Fibroblast of lung (primary cell): ENCODE measurements at regions not wholly inside any gene's neighbourhood (a gene's known extent, or its start where the extent isn't known, plus 50 kb on each side); places are given as distances from the start of the nearest gene placed in this dataset.

ENCODE experiments used
- DNase-seq, 2 donors: peaks; one replicate each; pipeline versions ENCODE4 v3.0.0 to v3.0.0-alpha.2; 2010; ENCODE audit warnings: low read depth in 2 of 2
- H2AFZ ChIP-seq: 2 replicates; pipeline ENCODE4 v1.5.1; 2012; ENCODE audit warnings: low read length, control low read depth, inconsistent platforms
- H3K27ac ChIP-seq: 2 replicates; pipeline ENCODE4 v1.5.1; 2011; ENCODE audit warnings: low read length, control low read depth; ENCODE audit not compliant: insufficient read depth
- H3K27me3 ChIP-seq: 2 replicates; pipeline ENCODE4 v1.5.1; 2011; ENCODE audit warnings: mild to moderate bottlenecking, low read length; ENCODE audit not compliant: control insufficient read depth, insufficient read depth
- H3K36me3 ChIP-seq: 2 replicates; pipeline ENCODE4 v1.5.1; 2011; ENCODE audit warnings: low read length; ENCODE audit not compliant: control insufficient read depth, insufficient read depth
- H3K4me1 ChIP-seq: 2 replicates; pipeline ENCODE4 v1.5.1; 2011; ENCODE audit warnings: low read length; ENCODE audit not compliant: control insufficient read depth, insufficient read depth; ENCODE audit errors: extremely low read depth
- H3K4me2 ChIP-seq: 2 replicates; pipeline ENCODE4 v1.5.1; 2011; ENCODE audit warnings: low read length, control low read depth; ENCODE audit not compliant: insufficient read depth; ENCODE audit errors: extremely low read depth
- H3K4me3 ChIP-seq, 4 experiments: fragments of 200-600 bp in 1 of 4; sonication (generic) in 1 of 4; replicated peaks in 1 of 4; 2 replicates each; pipeline ENCODE4 v1.5.1; 2011 to 2016; ENCODE audit warnings: low read length in 4 of 4, low read depth in 3 of 4, mild to moderate bottlenecking in 3 of 4, control low read depth in 2 of 4, inconsistent platforms in 1 of 4, mixed read lengths in 1 of 4; ENCODE audit not compliant: insufficient read depth in 1 of 4; ENCODE audit errors: control extremely low read depth in 1 of 4
- H3K79me2 ChIP-seq: 2 replicates; pipeline ENCODE4 v1.5.1; 2012; ENCODE audit warnings: mild to moderate bottlenecking, low read length, inconsistent platforms; ENCODE audit not compliant: control insufficient read depth, insufficient read depth
- H3K9ac ChIP-seq: 2 replicates; pipeline ENCODE4 v1.5.1; 2011; ENCODE audit warnings: mild to moderate bottlenecking, low read length, control low read depth; ENCODE audit not compliant: insufficient read depth
- H3K9me3 ChIP-seq: 2 replicates; pipeline ENCODE4 v1.5.1; 2012; ENCODE audit warnings: low read depth, low read length; ENCODE audit not compliant: control insufficient read depth, insufficient read depth
- H4K20me1 ChIP-seq: 2 replicates; pipeline ENCODE4 v1.5.1; 2011; ENCODE audit warnings: low read length; ENCODE audit not compliant: control insufficient read depth, insufficient read depth; ENCODE audit errors: extremely low read depth
- CTCF ChIP-seq, 2 donors: IDR thresholded peaks in 1 of 2; conservative IDR thresholded peaks in 1 of 2; 1 replicate in 1 of 2; 2 replicates in 1 of 2; pipeline ENCODE4 v1.5.1; 2011 to 2012; ENCODE audit warnings: low read length in 2 of 2, control low read depth in 1 of 2, inconsistent platforms in 1 of 2, low read depth in 1 of 2, mild to moderate bottlenecking in 1 of 2
- EZH2 ChIP-seq: IDR thresholded peaks from 2 replicates; pipeline ENCODE4 v1.5.1; 2012; ENCODE audit warnings: low read length, control low read depth, mild to moderate bottlenecking; ENCODE audit errors: missing control alignments

- H3K27me3 ChIP-seq, result no peaks in the 10 kb centered on the region
- no peaks in the 10 kb centered on the region for H4K20me1 ChIP-seq
- no peak for DNase-seq
- no peak overlapping the region for H3K27ac ChIP-seq
- H2AFZ ChIP-seq, result no peak overlapping the region
- no peak overlapping the region for H3K4me2 ChIP-seq
- H3K4me1 ChIP-seq, result no peaks in the 10 kb centered on the region
- H3K9me3 ChIP-seq, result no peaks in the 10 kb centered on the region
- H3K36me3 ChIP-seq, result no peaks in the 10 kb centered on the region
- no peaks in the 10 kb centered on the region for H3K79me2 ChIP-seq
- no peak overlapping the region for H3K9ac ChIP-seq
- no peak for TF ChIP-seq EZH2
- no peak for TF ChIP-seq CTCF (conservative IDR thresholded peaks at IDR 0.05 in 1 of 2, IDR thresholded peaks at IDR 0.05 in 1 of 2; ENCODE audit: low read depth in 1 of 2, low read length in 2 of 2)
- H3K4me3 ChIP-seq, result no peak overlapping the region
These were observed 71.9 kb downstream of the ENGASE start for GRCh38 chr17:79146562-79146961.

- no peak overlapping the region for H3K9ac ChIP-seq
- no peaks in the 10 kb centered on the region for H3K36me3 ChIP-seq
- no peaks in the 10 kb centered on the region for H3K9me3 ChIP-seq
- H3K4me1 ChIP-seq, result no peaks in the 10 kb centered on the region
- no peaks in the 10 kb centered on the region for H3K27me3 ChIP-seq
- no peak for TF ChIP-seq EZH2
- no peak for TF ChIP-seq CTCF (conservative IDR thresholded peaks at IDR 0.05 in 1 of 2, IDR thresholded peaks at IDR 0.05 in 1 of 2; ENCODE audit: low read depth in 1 of 2, low read length in 2 of 2)
- no peaks in the 10 kb centered on the region for H3K79me2 ChIP-seq
- H3K27ac ChIP-seq, result no peak overlapping the region
- DNase-seq, result no peak
- H4K20me1 ChIP-seq, result no peaks in the 10 kb centered on the region
- H3K4me3 ChIP-seq, result no peak overlapping the region
- H3K4me2 ChIP-seq, result no peak overlapping the region
- H2AFZ ChIP-seq, result no peak overlapping the region
These were observed 70.9 kb downstream of the ENGASE start for GRCh38 chr17:79145548-79145947.

GRCh38 chr17:79144133-79144532, 69.5 kb downstream of the ENGASE start:
- no peak overlapping the region for H3K4me3 ChIP-seq
- H4K20me1 ChIP-seq, result no peaks in the 10 kb centered on the region
- no peak for DNase-seq
- no peak for TF ChIP-seq CTCF (conservative IDR thresholded peaks at IDR 0.05 in 1 of 2, IDR thresholded peaks at IDR 0.05 in 1 of 2; ENCODE audit: low read depth in 1 of 2, low read length in 2 of 2)
- no peak for TF ChIP-seq EZH2
- H3K27ac ChIP-seq, result no peak overlapping the region
- H3K4me1 ChIP-seq, result no peaks in the 10 kb centered on the region
- H3K27me3 ChIP-seq, result no peaks in the 10 kb centered on the region
- H3K9me3 ChIP-seq, result no peaks in the 10 kb centered on the region
- no peaks in the 10 kb centered on the region for H3K36me3 ChIP-seq
- H3K4me2 ChIP-seq, result no peak overlapping the region
- no peaks in the 10 kb centered on the region for H3K79me2 ChIP-seq
- H2AFZ ChIP-seq, result no peak overlapping the region
- H3K9ac ChIP-seq, result no peak overlapping the region
